Endothelial cell of umbilical vein (primary cell): ENCODE measurements at regions not wholly inside any gene's neighbourhood (a gene's known extent, or its start where the extent isn't known, plus 50 kb on each side); places are given as distances from the start of the nearest gene placed in this dataset.

Source experiments
- BruUV-seq: library from RNA; stranded (reverse); fragments of 400-500 nt; replicated peaks from 2 replicates; lab custom pipeline; 2021; lab: Mats Ljungman, UMichigan
- CTCF ChIA-PET: fragments of 300-600, 350-600 bp; sonication (Branson Sonifier 250); formaldehyde crosslinking; loops from one replicate; lab custom pipeline; 2021; ENCODE audit warnings: antibody characterized with exemption, inconsistent platforms; lab: Charles Lee
- POLR2A ChIA-PET: fragments of 300-600, 350-600 bp; sonication (Branson Sonifier 250); formaldehyde crosslinking; loops from one replicate; lab custom pipeline; 2021; ENCODE audit warnings: antibody characterized with exemption, inconsistent platforms; lab: Charles Lee
- DNase-seq: peaks from one replicate; pipeline ENCODE4 v3.0.0-alpha.2; 2011; ENCODE audit warnings: low read depth, low spot score
- FAIRE-seq: peaks from 2 replicates; lab custom pipeline; 2011; peaks lifted over from hg19 to GRCh38; lab: Jason Lieb, UNC
- H2AFZ ChIP-seq: 2 replicates; pipeline ENCODE4 v1.6.0; 2012; ENCODE audit warnings: low read depth, low read length, control low read depth, inconsistent platforms
- H3K27ac ChIP-seq: 2 replicates; pipeline ENCODE4 v1.5.1; 2011; ENCODE audit warnings: low read depth, mild to moderate bottlenecking, control low read depth, low read length, moderate library complexity; ENCODE audit not compliant: insufficient read depth
- H3K27me3 ChIP-seq, 2 experiments: 2 replicates each; pipeline versions ENCODE4 v1.6.0 to v1.6.1; 2011; ENCODE audit warnings: low read length in 2 of 2, mixed read lengths in 1 of 2; ENCODE audit not compliant: control insufficient read depth in 2 of 2, insufficient read depth in 2 of 2
- H3K36me3 ChIP-seq, 2 experiments: 2 replicates in 1 of 2; 3 replicates in 1 of 2; pipeline ENCODE4 v1.5.1; 2011; ENCODE audit warnings: low read length in 2 of 2, mild to moderate bottlenecking in 1 of 2, moderate library complexity in 1 of 2; ENCODE audit not compliant: control insufficient read depth in 2 of 2, insufficient read depth in 2 of 2; ENCODE audit errors: extremely low read depth in 1 of 2
- H3K4me1 ChIP-seq: 3 replicates; pipeline ENCODE4 v1.5.1; 2011; ENCODE audit warnings: mild to moderate bottlenecking, low read length; ENCODE audit not compliant: control insufficient read depth, insufficient read depth; ENCODE audit errors: extremely low read depth
- H3K4me2 ChIP-seq: 2 replicates; pipeline ENCODE4 v1.6.1; 2011; ENCODE audit warnings: low read length, control low read depth, mixed read lengths; ENCODE audit not compliant: insufficient read depth
- H3K4me3 ChIP-seq, 3 experiments: fragments of 200-600 bp in 1 of 3; sonication (generic), shearing (Covaris generic) in 1 of 3; replicated peaks in 1 of 3; 2 replicates each; pipeline ENCODE4 v1.5.1; 2011 to 2016; ENCODE audit warnings: control low read depth in 3 of 3, low read length in 3 of 3, mild to moderate bottlenecking in 2 of 3, inconsistent platforms in 1 of 3, low read depth in 1 of 3, moderate library complexity in 1 of 3; ENCODE audit not compliant: insufficient read depth in 1 of 3
- H3K79me2 ChIP-seq: 2 replicates; pipeline ENCODE4 v1.6.0; 2012; ENCODE audit warnings: low read length, inconsistent platforms; ENCODE audit not compliant: control insufficient read depth, insufficient read depth
- H3K9ac ChIP-seq: replicated peaks from 2 replicates; pipeline ENCODE3; 2011; ENCODE audit warnings: low read length, control low read depth; ENCODE audit not compliant: insufficient read depth; ENCODE audit errors: extremely low read depth
- H3K9me1 ChIP-seq: replicated peaks from 3 replicates; pipeline ENCODE4 v1.6.0; 2011; ENCODE audit warnings: mild to moderate bottlenecking, low read length; ENCODE audit not compliant: control insufficient read depth, insufficient read depth; ENCODE audit errors: extremely low read depth
- H3K9me3 ChIP-seq: replicated peaks from 2 replicates; pipeline ENCODE4 v1.5.1; 2012; ENCODE audit warnings: low read length, inconsistent platforms; ENCODE audit not compliant: control insufficient read depth, insufficient read depth
- H4K20me1 ChIP-seq: replicated peaks from 2 replicates; pipeline ENCODE3; 2011; ENCODE audit warnings: mild to moderate bottlenecking, low read length; ENCODE audit not compliant: control insufficient read depth, insufficient read depth; ENCODE audit errors: extremely low read depth
- CTCF ChIP-seq, 2 donors: IDR thresholded peaks; 1 replicate in 1 of 2; 2 replicates in 1 of 2; pipeline ENCODE4 v1.5.1; 2011; ENCODE audit warnings: low read length in 2 of 2, mild to moderate bottlenecking in 2 of 2, moderate library complexity in 2 of 2, control low read depth in 1 of 2, inconsistent platforms in 1 of 2, low read depth in 1 of 2; ENCODE audit not compliant: insufficient read depth in 1 of 2; ENCODE audit errors: extremely low read depth in 1 of 2
- EZH2 ChIP-seq: IDR thresholded peaks from 2 replicates; pipeline ENCODE4 v1.6.1; 2012; ENCODE audit warnings: borderline replicate concordance, low read depth, mild to moderate bottlenecking, moderate library complexity, low read length, inconsistent platforms; ENCODE audit not compliant: severe bottlenecking
- FOS ChIP-seq: IDR thresholded peaks from 2 replicates; pipeline ENCODE4 v1.6.1; 2011; ENCODE audit warnings: mild to moderate bottlenecking, low read length, moderate library complexity, borderline replicate concordance; ENCODE audit not compliant: insufficient read depth
- GATA2 ChIP-seq: IDR thresholded peaks from 2 replicates; pipeline ENCODE4 v1.7.0; 2011; ENCODE audit warnings: low read depth, mild to moderate bottlenecking, moderate library complexity, mixed read lengths, low read length; ENCODE audit not compliant: insufficient read length, insufficient read depth
- JUN ChIP-seq: IDR thresholded peaks from 2 replicates; pipeline ENCODE4 v1.6.1; 2011; ENCODE audit warnings: borderline replicate concordance, low read depth; ENCODE audit not compliant: insufficient read length, insufficient read depth
- MAX ChIP-seq: IDR thresholded peaks from 2 replicates; pipeline ENCODE4 v1.6.1; 2011; ENCODE audit not compliant: insufficient read depth, insufficient read length
- MYC ChIP-seq: IDR thresholded peaks from one replicate; pipeline ENCODE4 v1.6.1; 2011; ENCODE audit warnings: mild to moderate bottlenecking, low read depth, low read length
- POLR2A ChIP-seq: IDR thresholded peaks from 2 replicates; pipeline ENCODE4 v1.6.1; 2012; ENCODE audit warnings: low read depth, mild to moderate bottlenecking, control low read depth, low read length
- POLR2AphosphoS5 ChIP-seq: IDR thresholded peaks from 2 replicates; pipeline ENCODE4 v1.6.1; 2012; ENCODE audit warnings: low read depth, mild to moderate bottlenecking, control low read depth, low read length, moderate library complexity; ENCODE audit not compliant: insufficient read depth
- dilution Hi-C: fragments of 300-500 bp; cut with MboI; formaldehyde crosslinking; loops from one replicate; pipeline ENCODE4 v1.15.0; 2019; ENCODE audit warnings: low sequenced_read_pairs; ENCODE audit not compliant: extremely low pct_ligation_motif_present
- intact Hi-C: fragments of 100-400 bp; cut with micrococcal nuclease; formaldehyde crosslinking; loops from one replicate; pipeline ENCODE4 v1.10.0; 2022

GRCh38 chr14:40204441-40205175, 772.4 kb upstream of the FBXO33 start:
- intact Hi-C loops (no loop called here), dilution Hi-C loops (no loop called here)
- TF ChIP-seq EZH2 (no peak), JUN (no peak), MYC (no peak), GATA2 (no peak), POLR2AphosphoS5 (no peak), CTCF (IDR thresholded peaks at IDR 0.05; ENCODE audit: extremely low read depth in 1 of 2, insufficient read depth in 1 of 2, low read depth in 1 of 2, low read length in 2 of 2) (no peak), POLR2A (no peak), FOS (no peak), MAX (no peak)
- H3K4me2 ChIP-seq: no peak overlapping the region
- H3K9ac ChIP-seq: no peak overlapping the region
- FAIRE-seq (no peak), DNase-seq (no peak)
- CTCF ChIA-PET: no interaction called here
- no peaks in the 10 kb centered on the region for H4K20me1 ChIP-seq
- no peaks in the 10 kb centered on the region for H3K9me1 ChIP-seq
- no TSS peak for BruUV-seq
- H3K27ac ChIP-seq: no peak overlapping the region
- H3K9me3 ChIP-seq: peaks cover 2% of the 10 kb centered on the region
- no peak overlapping the region for H2AFZ ChIP-seq
- no peaks in the 10 kb centered on the region for H3K4me1 ChIP-seq
- no peaks in the 10 kb centered on the region for H3K27me3 ChIP-seq
- H3K79me2 ChIP-seq: no peaks in the 10 kb centered on the region
- POLR2A ChIA-PET: no interaction called here
- no peaks in the 10 kb centered on the region for H3K36me3 ChIP-seq
- no peak overlapping the region for H3K4me3 ChIP-seq
